Inferior parietal cortex (tissue), 1 donor: ENCODE measurements at regions not wholly inside any gene's neighbourhood (a gene's known extent, or its start where the extent isn't known, plus 50 kb on each side); places are given as distances from the start of the nearest gene placed in this dataset.
"Not testable (repeated sequence)": the region's sequence is repeated elsewhere in the genome, so short reads cannot be mapped to it uniquely, and the experiment has no call there.

ENCODE experiments used
- DNase-seq: peaks from one replicate; pipeline ENCODE4 v3.0.0-alpha.2; 2016; ENCODE audit errors: extremely low spot score

- DNase-seq = no peak
Measured at GRCh38 chr2:194116861-194117260, 1540.2 kb upstream of the SLC39A10 start.

GRCh38 chr2:194105358-194105757 lies 1551.7 kb upstream of the SLC39A10 start:
- no peak for DNase-seq

- DNase-seq = peak; percentile 7
Measured at GRCh38 chr2:194104687-194105086, 1552.3 kb upstream of the SLC39A10 start.

DNA sequence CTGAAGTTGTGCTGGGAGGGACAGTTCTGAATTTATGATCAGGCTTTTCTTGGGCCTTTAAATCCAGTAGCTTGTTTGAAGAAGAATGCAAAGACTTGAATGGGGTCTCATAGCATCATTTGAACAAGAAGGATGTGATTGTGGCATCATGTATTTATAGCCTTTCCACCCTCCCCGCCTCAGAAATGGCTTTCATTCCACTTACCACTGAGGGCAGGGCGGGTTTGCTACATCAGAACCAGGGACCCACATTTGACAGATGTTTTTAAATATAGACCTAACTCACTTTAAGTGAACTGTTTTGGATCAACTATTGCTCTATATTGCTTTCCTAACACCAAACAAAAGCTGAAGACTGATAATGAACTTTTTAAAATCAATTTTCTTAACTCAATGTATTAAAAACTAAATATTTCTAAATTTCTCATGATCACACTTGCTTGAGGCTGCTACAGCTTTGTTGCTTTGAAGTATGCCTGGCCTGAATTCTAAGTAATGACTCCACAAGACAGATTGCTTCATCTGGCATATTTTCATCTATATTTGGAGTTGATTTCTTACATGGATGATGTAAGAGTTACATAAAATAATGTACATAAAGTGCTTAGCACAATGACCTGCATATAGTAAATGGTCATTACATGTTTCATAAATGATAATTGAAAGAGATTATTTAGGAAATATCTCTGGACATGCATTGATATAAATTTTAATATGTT lies 1552.9 kb upstream of the SLC39A10 start:
- DNase-seq = no peak

DNA sequence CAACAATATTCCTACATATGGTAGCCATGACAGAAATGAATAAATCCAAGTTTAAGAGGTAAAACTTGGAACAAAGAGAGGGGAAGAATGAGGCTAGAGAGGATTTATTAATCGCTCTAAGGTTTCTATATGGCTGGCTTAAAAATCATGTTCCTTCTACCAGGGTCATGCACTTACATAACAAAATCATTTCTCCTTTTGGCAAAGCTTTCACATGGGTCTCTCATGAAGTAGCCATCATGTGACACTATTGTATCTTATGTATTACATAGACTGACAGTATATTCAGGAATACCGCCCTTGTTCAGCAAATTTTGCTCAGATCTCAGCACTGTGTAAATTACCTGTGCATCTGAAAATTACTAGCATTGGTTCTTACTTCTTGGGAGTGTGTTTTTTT lies 1554.5 kb upstream of the SLC39A10 start:
- DNase-seq = no peak

DNA sequence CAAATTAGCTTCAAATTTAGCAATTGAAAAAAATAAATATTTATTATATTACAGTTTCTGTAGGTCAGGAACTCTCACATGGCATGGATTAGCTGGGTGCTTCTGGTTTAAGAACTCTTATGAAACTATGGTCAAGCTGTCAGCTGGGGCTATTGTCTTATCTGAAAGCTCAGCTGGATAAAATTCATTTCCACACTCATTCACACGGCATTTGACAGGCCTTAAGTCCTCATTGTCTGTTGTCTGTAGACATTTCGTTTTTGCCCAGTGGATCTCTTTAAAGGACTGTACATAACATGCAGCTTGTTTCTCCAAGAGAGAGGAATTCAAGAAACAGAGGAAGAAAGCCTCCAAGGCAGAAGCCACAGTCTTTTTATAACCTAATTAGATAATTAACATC lies 1556.8 kb upstream of the SLC39A10 start:
- no peak for DNase-seq

GRCh38 chr2:194096402-194096801 lies 1560.6 kb upstream of the SLC39A10 start:
- no peak for DNase-seq

- DNase-seq = no peak
Measured at GRCh38 chr2:194095359-194095758, 1561.7 kb upstream of the SLC39A10 start.

DNA sequence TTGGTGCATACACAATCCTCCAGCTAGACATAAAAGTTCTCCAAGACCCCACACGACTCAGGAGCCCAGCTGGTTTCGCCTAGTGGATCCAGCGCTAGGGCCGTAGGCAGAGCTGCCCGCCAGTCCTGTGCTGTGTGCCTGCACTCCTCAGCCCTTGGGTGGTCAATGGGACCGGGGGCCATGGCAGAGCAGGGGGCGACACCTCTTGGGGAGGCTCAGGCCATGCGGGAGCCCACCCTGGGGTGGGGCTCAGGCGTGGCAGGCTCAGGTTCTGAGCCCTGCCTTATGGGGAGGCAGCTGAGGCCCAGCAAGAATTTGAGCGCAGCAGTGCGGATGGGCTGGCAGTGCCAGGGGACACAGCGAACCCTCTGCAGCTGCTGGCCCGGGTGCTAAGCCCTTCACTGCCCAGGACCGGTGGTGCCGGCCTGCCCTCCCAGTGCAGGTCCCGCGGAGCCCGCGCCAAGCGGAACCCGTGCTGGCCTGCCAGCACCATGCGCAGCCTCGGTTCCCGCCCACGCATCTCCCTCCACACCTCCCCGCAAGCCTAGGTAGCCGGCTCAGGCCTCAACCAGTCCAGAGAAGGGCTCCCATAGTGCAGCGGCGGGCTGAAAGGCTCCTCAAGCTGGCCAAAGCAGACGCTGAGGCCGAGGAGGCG lies 1566.6 kb upstream of the SLC39A10 start:
- DNase-seq = no peak

DNA sequence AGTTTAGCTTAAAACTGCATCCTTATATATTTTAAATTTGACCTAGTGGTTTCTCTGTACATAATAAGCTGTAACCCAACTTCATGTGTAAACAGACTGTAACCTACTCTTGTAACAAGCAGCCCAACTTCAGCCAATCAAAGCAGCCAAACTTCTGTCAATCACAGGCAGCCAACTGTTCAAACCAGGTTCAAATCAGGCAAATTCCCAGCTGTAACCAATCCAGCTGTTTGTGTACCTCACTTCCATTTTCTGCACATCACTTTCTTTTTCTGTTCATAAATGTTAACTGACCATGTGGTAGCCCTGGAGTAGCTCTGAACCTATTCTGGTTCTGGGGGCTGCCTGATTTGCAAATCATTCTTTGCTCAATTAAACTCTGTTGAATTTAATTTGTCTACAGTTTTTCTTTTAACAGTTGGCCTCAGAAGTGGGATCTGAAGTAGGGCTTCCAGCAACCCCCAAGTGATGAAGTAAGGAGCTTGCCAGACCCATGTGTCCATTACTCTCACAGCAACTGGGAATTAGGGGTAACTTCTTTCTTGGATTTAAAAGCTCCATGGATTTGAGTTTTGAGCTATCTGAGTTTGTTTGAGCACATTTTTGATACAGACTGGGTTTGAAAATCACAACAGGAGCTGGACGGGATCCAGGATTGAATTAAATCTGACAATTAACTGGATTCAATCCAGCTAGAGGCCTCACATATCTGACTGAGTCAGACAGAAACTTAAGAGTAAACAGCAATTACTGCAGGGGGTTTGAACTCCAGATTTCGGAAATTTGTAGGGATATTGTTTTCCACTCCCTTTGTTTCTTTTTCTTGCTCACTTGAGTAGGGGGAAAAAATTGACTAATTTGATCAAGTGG lies 1569.7 kb upstream of the SLC39A10 start:
- DNase-seq = no peak

DNA sequence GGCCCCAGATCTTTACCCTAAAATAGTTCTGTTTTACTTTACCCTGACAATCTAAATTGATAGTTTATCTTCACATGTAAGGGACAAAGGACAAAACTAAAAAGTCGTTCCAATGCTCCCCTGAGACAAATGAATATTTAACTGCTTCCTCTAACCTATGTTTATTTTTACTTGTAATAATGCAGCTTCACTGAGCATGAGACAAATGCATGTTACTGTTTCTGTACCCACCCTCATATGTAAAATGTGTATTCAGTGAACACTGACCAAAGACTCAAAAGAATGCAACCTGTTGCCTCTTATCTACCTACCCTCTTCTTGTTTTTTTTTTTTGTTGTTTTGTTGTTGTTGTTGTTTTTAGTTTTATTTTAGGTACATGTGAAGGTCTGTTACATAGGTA lies 1570.9 kb upstream of the SLC39A10 start:
- no peak for DNase-seq

DNA sequence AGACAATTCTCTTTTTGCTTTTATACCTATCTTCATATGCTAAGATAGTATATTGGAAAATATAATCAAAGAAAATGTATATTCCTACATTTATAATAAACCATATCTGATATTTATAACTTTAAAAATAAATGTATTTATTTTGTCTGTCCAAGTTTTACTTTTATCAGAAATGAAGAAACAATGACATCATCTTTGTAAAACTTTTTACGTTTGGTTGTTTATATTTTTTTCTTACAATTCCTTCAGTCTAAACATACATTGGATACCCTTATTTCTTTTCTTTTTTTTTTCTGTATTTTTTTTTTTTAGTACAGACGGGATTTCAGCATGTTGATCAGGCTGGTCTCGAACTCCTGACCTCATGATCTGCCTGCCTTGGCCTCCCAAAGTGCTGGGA lies 1577.0 kb upstream of the SLC39A10 start:
- DNase-seq = no peak

DNA sequence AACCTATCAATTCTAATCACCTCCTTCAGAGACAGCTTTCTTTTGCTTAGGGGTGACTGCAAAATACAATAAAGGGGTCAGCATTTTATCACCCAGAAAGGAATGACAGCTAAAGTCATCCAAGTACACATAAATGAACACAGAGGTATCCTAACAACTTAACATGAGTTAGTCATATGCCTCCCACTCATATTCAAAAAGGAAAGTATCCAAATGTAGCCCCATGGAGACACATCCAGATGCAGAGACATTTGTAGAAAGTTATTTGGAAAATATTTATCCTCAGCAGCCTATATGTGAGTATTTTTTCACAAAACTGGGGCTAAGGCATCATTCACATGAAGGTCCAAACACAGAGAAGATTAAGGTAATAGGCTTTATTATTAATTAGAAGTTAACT lies 1579.7 kb upstream of the SLC39A10 start:
- no peak for DNase-seq

- DNase-seq = no peak
Measured at GRCh38 chr2:194062401-194062800, 1594.6 kb upstream of the SLC39A10 start.

GRCh38 chr2:194060269-194060668 lies 1596.8 kb upstream of the SLC39A10 start:
- DNase-seq = no peak

DNA sequence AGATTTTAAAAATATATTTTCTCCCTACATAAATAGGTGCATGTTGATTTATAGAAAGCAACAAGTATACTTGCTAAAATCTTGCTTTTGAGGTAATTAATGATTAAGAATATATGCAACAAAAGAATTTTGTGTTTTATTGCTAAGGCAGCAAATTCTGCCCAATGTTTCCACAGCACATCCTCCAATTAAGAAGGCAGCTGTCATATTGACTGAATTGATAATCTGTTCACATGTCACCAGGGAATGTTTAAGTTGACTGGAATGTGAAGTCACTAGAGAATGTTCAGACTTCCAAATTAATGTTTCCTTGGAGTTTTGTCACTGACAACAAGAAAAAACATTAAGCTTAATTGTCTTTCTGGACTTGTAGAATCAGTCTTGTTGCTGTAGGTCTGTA lies 1602.7 kb upstream of the SLC39A10 start:
- no peak for DNase-seq

GRCh38 chr2:194044321-194044720 lies 1612.7 kb upstream of the SLC39A10 start:
- DNase-seq = no peak

- DNase-seq = not testable (repeated sequence)
Measured at GRCh38 chr2:194021130-194021529, 1635.9 kb upstream of the SLC39A10 start.

DNA sequence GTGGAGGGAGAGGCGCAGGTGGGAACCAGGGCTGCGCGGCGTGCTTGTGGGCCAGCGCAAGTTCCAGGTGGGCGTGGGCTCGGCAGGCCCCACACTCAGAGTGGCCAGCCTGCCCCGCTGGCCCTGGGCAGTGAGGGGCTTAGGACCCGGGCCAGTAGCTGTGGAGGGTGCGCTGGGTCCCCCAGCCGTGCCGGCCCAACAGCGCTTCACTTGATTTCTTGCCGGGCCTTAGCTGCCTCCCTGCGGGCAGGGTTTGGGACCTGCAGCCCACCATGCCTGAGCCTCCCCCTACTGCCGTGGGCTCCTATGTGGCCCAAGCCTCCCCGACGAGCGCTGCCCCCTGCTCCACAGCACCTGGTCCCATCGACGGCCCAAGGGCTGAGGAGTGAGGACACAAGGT lies 1636.9 kb upstream of the SLC39A10 start:
- no peak for DNase-seq

- no peak for DNase-seq
Measured at GRCh38 chr2:194015751-194016150, 1641.3 kb upstream of the SLC39A10 start.

GRCh38 chr2:194014639-194015038 lies 1642.4 kb upstream of the SLC39A10 start:
- no peak for DNase-seq

- DNase-seq = no peak
Measured at GRCh38 chr2:194004590-194005206, 1652.3 kb upstream of the SLC39A10 start.
